ENCODE measurements at regions not wholly inside any gene's neighbourhood (a gene's known extent, or its start where the extent isn't known, plus 50 kb on each side); places are given as distances from the start of the nearest gene placed in this dataset.

DNA sequence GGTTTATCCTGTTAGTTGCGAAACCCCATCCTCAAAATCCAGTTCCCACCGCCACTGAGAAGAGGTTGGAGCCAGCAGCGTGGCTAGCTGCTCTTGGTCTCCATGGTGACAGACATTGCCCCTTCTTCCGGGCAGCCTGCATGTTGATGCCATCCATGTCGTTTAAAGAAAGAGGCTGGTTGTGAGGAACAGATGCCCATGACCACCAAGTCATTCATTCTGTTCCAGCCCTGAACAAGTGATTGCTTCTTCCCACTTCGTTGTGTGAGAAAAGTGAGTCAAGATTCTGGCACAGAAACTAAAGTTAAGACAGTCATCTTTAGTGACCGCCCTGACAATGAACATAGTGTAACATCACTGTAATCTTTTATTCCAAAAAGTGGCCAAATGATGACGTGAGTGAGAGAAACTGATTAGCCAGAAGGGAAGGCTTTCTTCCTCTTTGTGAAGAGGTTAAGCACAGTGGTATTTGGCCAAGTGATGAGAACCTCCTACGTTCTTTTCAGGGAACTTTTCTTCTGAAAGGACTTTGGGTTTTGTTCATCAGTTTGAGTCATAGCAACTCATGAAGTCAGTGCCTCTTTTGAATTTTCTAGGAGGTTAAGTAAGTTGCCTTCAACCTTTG lies 272.5 kb downstream of the GALR1 start:
- no peak for DNase-seq

GRCh38 chr18:77524909-77525308 lies 275.3 kb downstream of the GALR1 start:
- peak; percentile 6 for DNase-seq

DNA sequence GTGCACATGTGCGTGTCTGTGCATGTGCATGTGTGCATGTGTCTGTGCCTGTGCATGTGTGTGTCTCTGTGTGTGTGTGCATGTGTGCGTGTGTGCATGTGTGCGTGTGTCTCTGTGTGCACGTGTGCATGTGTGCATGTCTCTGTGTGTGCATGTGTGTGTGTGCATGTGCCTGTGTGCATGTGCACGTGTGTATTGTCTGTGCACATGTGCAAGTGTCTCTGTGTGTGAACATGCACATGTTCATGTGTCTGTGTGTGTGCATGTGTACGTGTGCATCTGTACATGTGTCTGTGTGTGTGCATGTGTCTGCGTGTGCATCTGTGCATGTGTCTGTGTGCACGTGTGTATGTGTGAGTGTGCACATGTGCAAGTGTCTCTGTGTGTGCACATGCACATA lies 277.3 kb downstream of the GALR1 start:
- no peak for DNase-seq

- no peak for DNase-seq
Measured at GRCh38 chr18:77528872-77529271, 279.2 kb downstream of the GALR1 start.

DNA sequence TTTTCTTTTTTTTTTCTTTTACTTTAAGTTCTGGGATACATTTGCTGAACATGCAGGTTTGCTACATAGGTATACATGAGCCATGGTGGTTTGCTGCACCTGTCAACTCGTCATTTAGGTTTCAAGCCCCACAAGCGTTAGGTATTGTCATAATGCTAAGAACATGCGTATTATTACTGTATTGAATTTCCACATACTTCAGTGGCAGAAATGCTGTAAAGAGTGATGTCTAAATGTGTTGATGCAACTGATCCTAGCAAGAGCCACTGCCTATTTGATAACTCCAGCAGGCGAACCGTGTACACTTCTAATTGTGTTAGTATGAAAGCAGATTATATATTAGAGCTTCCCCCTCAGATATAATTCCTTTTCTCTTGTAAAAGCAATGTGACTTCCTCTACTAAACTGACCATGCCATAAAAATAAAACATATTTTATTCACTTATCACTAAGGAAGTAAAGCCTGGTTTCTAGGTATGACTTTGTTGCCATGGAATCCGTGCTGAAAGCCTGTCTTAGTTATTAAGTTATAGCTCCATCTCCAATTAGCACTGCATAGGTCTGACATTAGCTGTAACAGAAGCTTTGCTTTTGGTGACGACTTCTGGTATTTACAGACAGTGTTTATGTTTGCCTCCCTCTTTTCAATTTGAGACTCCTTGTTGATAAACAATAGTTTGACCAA lies 280.0 kb downstream of the GALR1 start:
- DNase-seq: no peak

DNA sequence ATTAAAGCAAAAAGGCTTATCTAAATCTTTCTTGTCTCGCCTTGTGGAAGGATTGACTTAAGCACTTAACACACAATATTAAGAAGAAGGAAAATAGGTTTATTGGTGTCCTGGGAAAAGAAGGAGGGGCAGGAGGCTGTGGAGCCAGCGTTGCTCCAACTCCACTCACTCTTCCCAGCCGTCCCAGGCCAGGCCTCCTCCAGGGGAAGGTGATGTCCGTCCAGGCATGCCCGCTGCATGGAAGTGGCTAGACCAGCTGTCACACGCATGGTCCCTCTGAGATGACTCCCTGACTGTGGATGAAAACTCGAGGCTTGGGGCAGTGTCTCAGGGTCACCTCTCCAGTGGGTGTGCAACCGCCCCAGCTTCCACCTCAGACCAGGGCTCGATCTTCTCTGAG lies 281.1 kb downstream of the GALR1 start:
- no peak for DNase-seq

- DNase-seq: no peak
Measured at GRCh38 chr18:77539860-77540259, 290.2 kb downstream of the GALR1 start.

GRCh38 chr18:77544792-77545191 lies 295.1 kb downstream of the GALR1 start:
- no peak for DNase-seq

GRCh38 chr18:77547757-77548156 lies 298.1 kb downstream of the GALR1 start:
- no peak for DNase-seq

- DNase-seq: no peak
Measured at GRCh38 chr18:77548790-77549420, 299.3 kb downstream of the GALR1 start.

DNA sequence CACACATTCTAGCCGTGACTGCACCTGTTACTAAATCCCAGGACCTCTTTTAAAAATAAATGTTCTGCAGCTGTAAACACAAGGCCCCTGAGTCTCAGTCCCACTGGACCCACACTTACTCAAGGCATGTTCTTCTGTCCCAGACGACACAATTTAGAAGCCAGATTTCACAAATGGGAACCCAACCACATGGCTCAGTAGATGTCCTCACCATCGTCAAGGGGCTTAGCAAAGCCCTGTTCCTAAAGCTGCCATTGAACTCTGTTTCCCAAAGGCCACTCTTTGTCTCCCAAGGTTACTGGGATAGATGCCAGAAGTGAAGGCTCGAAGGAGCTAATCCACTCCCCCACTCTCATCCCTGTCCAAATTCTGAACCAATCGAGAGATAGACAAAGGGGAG lies 301.0 kb downstream of the GALR1 start:
- no peak for DNase-seq

- no peak for DNase-seq
Measured at GRCh38 chr18:77551055-77551454, 301.4 kb downstream of the GALR1 start.

DNA sequence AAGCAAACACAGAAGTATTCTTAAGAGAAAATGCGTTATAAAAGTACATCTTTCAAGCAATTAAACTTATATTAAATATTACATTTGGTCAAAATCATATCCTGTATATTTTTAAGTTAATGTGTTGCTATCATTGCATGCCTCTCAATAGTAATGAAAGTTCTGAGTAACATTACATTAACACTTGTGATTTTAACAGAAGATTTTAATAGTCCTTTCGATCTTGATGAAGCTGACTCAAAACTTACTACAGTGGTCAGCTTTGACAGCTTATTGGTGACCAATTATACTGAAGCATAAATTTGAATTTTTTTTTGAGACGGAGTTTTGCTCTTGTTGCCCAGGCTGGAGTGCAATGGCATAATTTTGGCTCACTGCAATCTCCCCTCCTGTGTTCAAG lies 303.3 kb downstream of the GALR1 start:
- no peak for DNase-seq

DNA sequence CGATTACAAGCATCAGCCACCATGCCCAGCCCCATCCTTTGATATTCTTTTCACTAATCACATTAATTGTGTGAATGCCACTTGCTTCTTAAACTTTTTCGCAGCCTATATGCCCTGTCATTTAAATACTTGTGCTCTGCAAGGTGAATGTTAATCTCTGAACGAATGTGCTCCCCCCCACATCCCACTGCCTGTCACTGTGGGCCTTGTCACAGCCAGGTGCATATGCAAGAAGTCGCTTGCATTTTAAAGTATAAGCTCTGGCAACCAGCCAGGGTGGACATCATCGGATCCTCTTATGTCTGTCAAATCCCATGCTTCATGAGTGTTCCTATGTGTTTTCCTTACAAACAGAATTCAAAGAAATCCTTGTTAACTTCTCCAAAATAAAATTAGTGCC lies 304.4 kb downstream of the GALR1 start:
- DNase-seq: no peak

DNA sequence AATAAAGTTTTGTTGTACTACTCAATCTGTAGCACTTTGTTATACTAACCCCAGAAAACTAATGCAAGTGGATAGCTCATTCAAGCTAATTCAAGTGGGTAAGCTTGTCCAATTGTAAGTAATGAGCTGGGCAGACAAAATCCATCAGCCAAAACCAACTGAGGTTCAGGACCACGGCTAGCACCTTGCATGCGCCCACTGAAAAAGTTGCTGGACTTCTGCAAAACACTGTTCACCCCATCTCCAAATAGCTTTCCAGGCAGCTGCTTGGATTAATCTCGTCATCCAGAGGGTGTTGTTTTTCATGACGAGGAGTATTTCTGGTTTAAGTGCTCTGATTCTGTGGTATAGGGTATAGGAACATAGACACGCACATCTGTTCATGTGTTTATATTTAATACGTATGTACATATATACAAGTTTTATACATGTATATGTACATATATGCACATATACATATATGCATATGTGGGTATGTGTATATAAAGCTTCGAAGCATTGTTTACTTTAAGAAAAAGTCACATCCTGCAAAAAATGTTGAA lies 307.5 kb downstream of the GALR1 start:
- no peak for DNase-seq

GRCh38 chr18:77559274-77559910 lies 309.7 kb downstream of the GALR1 start:
- DNase-seq: no peak

- peak; percentile 19 for DNase-seq
Measured at GRCh38 chr18:77560341-77560992, 310.8 kb downstream of the GALR1 start.

- no peak for DNase-seq
Measured at GRCh38 chr18:77566604-77567003, 317.0 kb downstream of the GALR1 start.

- no peak for DNase-seq
Measured at GRCh38 chr18:77567205-77567604, 317.6 kb downstream of the GALR1 start.

GRCh38 chr18:77571743-77572142 lies 322.1 kb downstream of the GALR1 start:
- no peak for DNase-seq

GRCh38 chr18:77572537-77572936 lies 322.9 kb downstream of the GALR1 start:
- DNase-seq: no peak

- no peak for DNase-seq
Measured at GRCh38 chr18:77573571-77573970, 323.9 kb downstream of the GALR1 start.

- DNase-seq: no peak
Measured at GRCh38 chr18:77590943-77591515, 341.4 kb downstream of the GALR1 start.
